Ectodermal cell (in vitro differentiated cells): ENCODE measurements at regions not wholly inside any gene's neighbourhood (a gene's known extent, or its start where the extent isn't known, plus 50 kb on each side); places are given as distances from the start of the nearest gene placed in this dataset.

ENCODE experiments used
- H3K27ac ChIP-seq: 2 replicates; pipeline ENCODE4 v1.7.0; 2013; ENCODE audit warnings: mild to moderate bottlenecking, low read depth, low read length; ENCODE audit not compliant: insufficient read depth, poor library complexity, severe bottlenecking
- H3K27me3 ChIP-seq: 2 replicates; pipeline ENCODE4 v1.7.0; 2013; ENCODE audit warnings: mild to moderate bottlenecking, low read length; ENCODE audit not compliant: insufficient read depth, control insufficient read depth, poor library complexity, severe bottlenecking
- H3K36me3 ChIP-seq: one replicate; pipeline ENCODE4 v1.7.0; 2013; ENCODE audit warnings: low read length; ENCODE audit not compliant: control insufficient read depth, insufficient read depth
- H3K4me1 ChIP-seq: one replicate; pipeline ENCODE4 v1.7.0; 2013; ENCODE audit warnings: low read length; ENCODE audit not compliant: control insufficient read depth, insufficient read depth
- H3K4me3 ChIP-seq: 2 replicates; pipeline ENCODE4 v1.7.0; 2013; ENCODE audit warnings: low read depth, low read length, control low read depth; ENCODE audit not compliant: insufficient read depth
- H3K9me3 ChIP-seq: 2 replicates; pipeline ENCODE4 v1.7.0; 2013; ENCODE audit warnings: mild to moderate bottlenecking, low read length, moderate library complexity; ENCODE audit not compliant: control insufficient read depth
- WGBS, 2 experiments: methylation state at CpG; one replicate each; pipeline ENCODE4 v1.1.7; 2013; ENCODE audit warnings: missing lambda C conversion rate in 2 of 2; 5-methylcytosine and 5-hydroxymethylcytosine counted together

DNA sequence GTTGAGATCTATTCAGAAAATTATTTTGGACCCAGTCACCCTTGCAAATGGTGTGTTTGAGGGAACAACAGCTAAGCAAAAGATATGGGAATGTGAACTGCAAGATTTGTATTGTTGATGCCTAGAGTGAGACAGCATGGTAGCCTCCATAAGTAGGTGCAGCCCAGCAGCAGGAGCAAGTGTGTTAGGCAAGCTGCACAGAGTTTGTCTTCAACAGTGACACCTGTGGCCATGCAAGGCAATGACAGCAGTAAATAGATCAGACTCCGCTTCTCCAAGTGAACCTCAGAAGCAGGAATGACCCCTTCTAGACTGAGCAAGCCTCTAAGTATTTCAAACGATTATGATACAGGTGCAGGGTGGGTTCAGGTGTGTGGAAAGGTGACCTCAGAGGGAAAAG is 133.4 kb upstream of the MSX1 start:
- H3K9me3 ChIP-seq = peaks cover 3% of the 10 kb centered on the region
- no peaks in the 10 kb centered on the region for H3K4me1 ChIP-seq
- no peaks in the 10 kb centered on the region for H3K36me3 ChIP-seq
- H3K4me3 ChIP-seq = no peak overlapping the region
- WGBS, 2 experiments = 93 to 94% methylated on average over 2 of the region's 2 CpGs
- H3K27ac ChIP-seq = no peak overlapping the region
- no peaks in the 10 kb centered on the region for H3K27me3 ChIP-seq

DNA sequence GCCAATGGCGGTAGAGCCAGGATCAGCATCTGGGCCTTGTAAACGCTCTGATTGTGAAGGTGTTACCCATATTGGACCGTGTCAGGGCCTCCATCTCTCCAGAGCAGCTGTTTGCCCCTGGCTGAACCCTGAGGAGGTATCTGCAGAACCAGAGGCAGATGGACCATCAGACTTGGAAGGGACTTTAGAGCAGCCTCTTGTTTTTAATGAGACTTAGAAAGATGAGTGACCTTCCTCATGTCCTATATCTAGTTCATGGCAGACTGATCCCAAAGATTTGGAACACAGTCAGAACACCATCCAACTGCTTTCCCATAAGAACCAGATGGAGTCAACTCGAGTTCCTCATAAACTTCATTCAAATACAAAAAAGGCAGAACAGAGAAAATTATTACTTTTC is 135.1 kb upstream of the MSX1 start:
- WGBS, 2 experiments = 93% methylated on average over 4 of the region's 4 CpGs
- peaks cover 7% of the 10 kb centered on the region for H3K4me1 ChIP-seq
- no peak overlapping the region for H3K27ac ChIP-seq
- no peaks in the 10 kb centered on the region for H3K36me3 ChIP-seq
- H3K27me3 ChIP-seq = no peaks in the 10 kb centered on the region
- peaks cover 3% of the 10 kb centered on the region for H3K9me3 ChIP-seq
- no peak overlapping the region for H3K4me3 ChIP-seq

DNA sequence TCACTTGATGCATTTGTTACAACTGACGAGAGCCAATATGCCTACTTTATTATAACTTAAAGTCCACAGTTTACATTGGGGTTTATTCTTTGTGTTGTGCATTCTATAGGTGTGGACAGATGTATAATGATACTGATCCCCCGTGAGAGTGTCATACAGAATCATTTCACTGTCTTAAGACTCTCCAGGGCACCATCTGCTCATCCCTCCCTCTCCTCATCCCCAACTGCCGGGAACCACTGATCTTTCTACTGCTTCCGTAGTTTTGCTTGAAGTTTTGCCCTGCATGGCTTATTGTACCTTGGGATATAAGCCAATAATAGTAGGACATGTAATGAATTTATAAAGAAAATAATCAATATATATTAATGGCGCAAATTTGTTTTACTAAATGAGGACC is 137.8 kb upstream of the MSX1 start:
- H3K27me3 ChIP-seq = no peaks in the 10 kb centered on the region
- H3K36me3 ChIP-seq = no peaks in the 10 kb centered on the region
- H3K27ac ChIP-seq = no peak overlapping the region
- peaks cover 9% of the 10 kb centered on the region for H3K4me1 ChIP-seq
- H3K9me3 ChIP-seq = peaks cover 3% of the 10 kb centered on the region
- WGBS, 2 experiments = 80 to 92% methylated on average over 3 to 4 of the region's 5 CpGs
- no peak overlapping the region for H3K4me3 ChIP-seq

DNA sequence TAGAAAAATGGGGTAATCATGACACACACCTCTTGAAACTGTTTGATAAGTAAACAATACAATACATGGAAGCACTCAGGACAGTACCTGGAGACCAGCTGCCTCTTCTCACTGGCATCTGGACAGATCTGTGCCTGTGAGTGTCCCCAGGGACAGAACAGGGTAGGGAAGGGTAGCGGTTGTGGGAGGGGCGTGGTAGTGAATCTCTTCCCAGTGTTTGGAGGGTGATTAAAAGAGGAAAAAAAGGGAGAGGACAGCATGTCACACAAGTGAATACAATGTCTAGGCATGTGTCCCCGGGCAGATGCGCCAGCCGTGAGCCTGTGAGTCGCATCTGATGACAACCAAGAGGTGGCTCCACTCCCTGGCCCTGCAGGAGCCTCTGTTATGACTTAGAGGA is 138.8 kb upstream of the MSX1 start:
- H3K4me1 ChIP-seq = peaks cover 9% of the 10 kb centered on the region
- no peaks in the 10 kb centered on the region for H3K9me3 ChIP-seq
- no peaks in the 10 kb centered on the region for H3K27me3 ChIP-seq
- 89 to 92% methylated on average over 6 of the region's 6 CpGs for WGBS, 2 experiments
- H3K27ac ChIP-seq = no peak overlapping the region
- H3K36me3 ChIP-seq = no peaks in the 10 kb centered on the region
- H3K4me3 ChIP-seq = no peak overlapping the region

DNA sequence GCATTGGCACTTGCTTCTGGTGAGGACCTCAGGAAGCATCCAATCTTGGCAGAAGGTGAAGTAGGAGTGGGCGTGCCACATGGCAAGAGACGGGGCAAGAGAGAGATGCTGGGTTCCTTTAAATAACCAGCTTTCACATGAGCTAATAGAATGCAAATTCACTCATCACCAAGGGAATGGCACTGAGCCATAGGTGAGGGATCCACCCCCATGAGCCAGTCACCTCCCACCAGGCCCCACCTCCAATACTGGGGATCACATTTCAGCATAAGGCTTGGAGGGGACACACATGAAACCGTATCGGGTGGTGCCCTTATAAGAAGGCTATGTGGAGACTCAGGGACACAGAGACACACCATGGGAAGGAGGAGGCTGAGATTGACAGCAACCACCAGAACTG is 140.0 kb upstream of the MSX1 start:
- WGBS, 2 experiments = 50 to 53% methylated on average over 4 of the region's 4 CpGs
- H3K4me3 ChIP-seq = no peak overlapping the region

DNA sequence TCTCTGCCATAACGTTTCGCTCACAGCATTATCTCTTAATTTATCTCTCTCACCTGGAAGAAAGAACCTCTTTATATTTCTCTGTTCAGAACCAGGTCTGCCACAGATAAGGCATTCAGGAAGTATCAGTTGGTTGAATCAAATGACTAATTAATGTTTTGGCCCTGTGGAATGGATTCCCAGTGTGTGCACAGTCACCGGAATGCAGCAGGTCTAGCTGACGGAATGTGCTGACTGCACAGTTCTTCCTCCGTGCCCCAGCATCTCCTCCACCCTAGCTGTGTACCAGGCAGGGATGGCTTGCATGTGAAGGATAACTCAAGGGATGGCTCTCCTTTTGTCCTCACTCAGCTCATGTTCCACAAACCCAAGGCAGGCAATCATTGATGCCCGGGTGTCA is 141.8 kb upstream of the MSX1 start:
- 93% methylated on average over 6 of the region's 6 CpGs for WGBS, 2 experiments
- no peaks in the 10 kb centered on the region for H3K36me3 ChIP-seq
- no peaks in the 10 kb centered on the region for H3K27me3 ChIP-seq
- H3K27ac ChIP-seq = no peak overlapping the region
- H3K4me1 ChIP-seq = peaks cover 9% of the 10 kb centered on the region
- H3K4me3 ChIP-seq = no peak overlapping the region
- H3K9me3 ChIP-seq = no peaks in the 10 kb centered on the region

More for the DNA sequence above, 140.0 kb upstream of the MSX1 start:
- Histone ChIP-seq H3K4me1 (peaks cover 9% of the 10 kb centered on the region), H3K36me3 (no peaks in the 10 kb centered on the region), H3K27me3 (no peaks in the 10 kb centered on the region), H3K9me3 (no peaks in the 10 kb centered on the region), H3K27ac (no peak overlapping the region)

DNA sequence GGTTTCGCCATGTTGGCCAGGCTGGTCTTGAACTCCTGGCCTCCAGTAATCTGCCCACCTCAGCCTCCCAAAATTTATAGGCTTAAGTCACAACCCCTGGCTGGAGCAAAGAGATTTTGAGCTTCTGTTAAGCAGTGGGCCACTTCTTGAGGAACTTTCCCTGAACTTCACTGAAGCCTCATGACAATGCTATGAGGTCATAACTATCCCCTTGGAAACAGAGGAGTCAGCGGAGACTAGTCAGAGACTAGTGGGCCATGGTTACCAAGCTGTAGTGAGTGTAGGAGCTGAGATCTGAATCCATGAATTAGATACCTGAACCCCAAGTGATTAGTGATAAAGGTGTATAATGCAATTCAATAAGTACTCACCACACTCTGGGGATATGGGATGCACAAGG is 145.1 kb upstream of the MSX1 start:
- peaks cover 2% of the 10 kb centered on the region for H3K4me1 ChIP-seq
- H3K27me3 ChIP-seq = no peaks in the 10 kb centered on the region
- no peak overlapping the region for H3K27ac ChIP-seq
- 85 to 95% methylated on average over 2 of the region's 2 CpGs for WGBS, 2 experiments
- H3K36me3 ChIP-seq = no peaks in the 10 kb centered on the region
- no peaks in the 10 kb centered on the region for H3K9me3 ChIP-seq
- H3K4me3 ChIP-seq = no peak overlapping the region

DNA sequence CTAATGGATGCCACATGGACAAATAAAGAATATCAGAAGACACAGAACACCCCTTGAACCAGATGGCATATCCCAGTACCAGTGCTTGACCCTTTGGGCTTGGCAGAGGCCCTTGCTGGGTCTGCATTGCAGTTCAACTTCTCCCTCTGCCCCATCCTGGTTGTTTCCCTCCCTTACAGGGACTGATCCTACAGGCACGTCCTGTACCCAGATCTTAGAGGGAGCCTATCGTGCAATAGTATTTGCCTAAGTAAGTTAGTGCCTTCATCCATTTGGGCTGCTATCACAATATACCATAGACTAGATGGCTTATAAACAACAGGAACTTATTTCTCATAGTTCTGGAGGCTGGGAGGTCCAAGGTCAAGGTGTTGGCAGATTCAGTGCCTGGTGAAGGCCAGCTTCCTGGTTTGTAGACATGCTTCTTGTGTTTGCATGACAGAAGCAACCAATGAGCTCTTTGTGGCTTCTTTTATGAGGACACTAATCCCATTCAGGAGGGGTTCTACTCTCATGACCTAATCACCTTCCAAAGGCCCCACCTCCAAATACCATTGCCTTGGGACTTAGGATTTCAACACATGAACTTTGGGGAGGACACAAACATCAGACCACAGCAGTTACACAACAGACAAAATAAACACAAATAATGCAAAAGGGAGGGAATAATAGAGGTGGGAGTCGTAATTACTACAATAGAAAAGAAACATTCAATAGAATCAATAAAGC is 146.5 kb upstream of the MSX1 start:
- Histone ChIP-seq H3K9me3 (no peaks in the 10 kb centered on the region), H3K27me3 (no peaks in the 10 kb centered on the region), H3K4me1 (no peaks in the 10 kb centered on the region), H3K4me3 (no peak overlapping the region), H3K36me3 (no peaks in the 10 kb centered on the region), H3K27ac (no peak overlapping the region)
- WGBS, 2 experiments = 91 to 95% methylated on average over 2 of the region's 3 CpGs

DNA sequence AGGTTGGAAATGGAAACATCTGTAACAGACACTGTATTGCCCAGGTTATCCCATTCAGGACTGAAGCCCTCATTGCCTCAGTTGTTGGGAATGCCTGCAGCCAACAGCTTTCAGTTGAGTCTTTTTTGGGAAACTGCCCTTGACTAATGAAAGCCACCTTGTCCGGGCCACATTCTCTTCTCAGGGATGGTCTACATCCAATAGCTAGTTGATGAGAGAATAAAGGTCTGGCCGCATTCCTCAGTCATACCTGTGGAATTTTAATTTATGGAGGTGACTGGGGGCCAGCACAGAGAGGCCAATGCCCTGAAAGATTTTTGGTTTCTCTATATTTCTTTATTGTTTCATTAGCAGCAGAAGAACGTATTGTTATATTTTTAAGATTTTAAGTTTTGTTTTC is 147.6 kb upstream of the MSX1 start:
- Histone ChIP-seq H3K9me3 (no peaks in the 10 kb centered on the region), H3K4me3 (no peak overlapping the region), H3K27me3 (no peaks in the 10 kb centered on the region), H3K4me1 (no peaks in the 10 kb centered on the region), H3K36me3 (no peaks in the 10 kb centered on the region), H3K27ac (no peak overlapping the region)
- 92 to 96% methylated on average over 2 of the region's 3 CpGs for WGBS, 2 experiments

DNA sequence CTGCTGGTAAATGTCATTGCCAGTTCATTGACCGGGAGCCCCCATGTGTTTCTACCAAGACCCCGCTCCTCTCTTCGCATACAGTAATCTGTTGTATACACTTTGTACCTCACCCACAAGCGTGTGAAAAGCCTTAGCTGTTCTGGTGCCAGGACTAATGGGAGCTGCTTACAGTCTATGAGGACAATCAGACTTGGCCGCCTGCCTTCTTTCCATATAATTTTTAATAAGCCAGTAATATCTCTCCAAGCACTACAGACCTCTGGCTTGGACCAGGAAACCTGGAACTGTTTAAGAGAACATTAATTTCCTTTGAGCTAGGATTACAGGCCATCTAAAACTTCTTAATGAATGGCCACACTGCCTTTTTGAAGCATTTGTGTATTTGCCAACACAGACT is 149.7 kb upstream of the MSX1 start:
- H3K27ac ChIP-seq = no peak overlapping the region
- H3K27me3 ChIP-seq = no peaks in the 10 kb centered on the region
- no peaks in the 10 kb centered on the region for H3K36me3 ChIP-seq
- no peak overlapping the region for H3K4me3 ChIP-seq
- H3K9me3 ChIP-seq = no peaks in the 10 kb centered on the region
- WGBS, 2 experiments = 95% methylated on average over 5 of the region's 5 CpGs
- H3K4me1 ChIP-seq = no peaks in the 10 kb centered on the region

DNA sequence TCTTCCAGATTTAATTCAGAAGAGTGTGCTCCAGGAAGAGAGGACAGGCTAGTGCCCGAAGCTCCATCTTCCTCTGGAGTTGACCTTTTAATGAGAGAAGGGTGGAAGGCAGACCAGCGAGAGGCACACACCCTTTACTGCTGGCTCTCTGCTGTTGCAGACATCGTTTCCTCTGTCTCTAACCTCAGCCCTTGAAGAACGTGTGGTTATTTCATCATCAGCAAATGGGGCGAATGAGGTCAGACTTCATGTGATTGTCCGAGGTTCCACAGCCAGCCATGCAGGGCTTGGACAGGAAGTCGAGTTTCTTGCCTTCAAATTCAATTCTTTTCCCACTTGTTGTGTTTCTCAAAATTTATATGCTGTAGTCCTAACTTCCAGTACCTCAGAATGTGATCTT is 155.2 kb upstream of the MSX1 start:
- Histone ChIP-seq H3K9me3 (no peaks in the 10 kb centered on the region), H3K4me1 (no peaks in the 10 kb centered on the region), H3K4me3 (no peak overlapping the region), H3K27ac (no peak overlapping the region), H3K36me3 (no peaks in the 10 kb centered on the region), H3K27me3 (no peaks in the 10 kb centered on the region)
- WGBS, 2 experiments = 89 to 91% methylated on average over 7 of the region's 7 CpGs
